ENCODE measurements at regions not wholly inside any gene's neighbourhood (a gene's known extent, or its start where the extent isn't known, plus 50 kb on each side); places are given as distances from the start of the nearest gene placed in this dataset.
"Not testable (repeated sequence)": the region's sequence is repeated elsewhere in the genome, so short reads cannot be mapped to it uniquely, and the experiment has no call there.

DNA sequence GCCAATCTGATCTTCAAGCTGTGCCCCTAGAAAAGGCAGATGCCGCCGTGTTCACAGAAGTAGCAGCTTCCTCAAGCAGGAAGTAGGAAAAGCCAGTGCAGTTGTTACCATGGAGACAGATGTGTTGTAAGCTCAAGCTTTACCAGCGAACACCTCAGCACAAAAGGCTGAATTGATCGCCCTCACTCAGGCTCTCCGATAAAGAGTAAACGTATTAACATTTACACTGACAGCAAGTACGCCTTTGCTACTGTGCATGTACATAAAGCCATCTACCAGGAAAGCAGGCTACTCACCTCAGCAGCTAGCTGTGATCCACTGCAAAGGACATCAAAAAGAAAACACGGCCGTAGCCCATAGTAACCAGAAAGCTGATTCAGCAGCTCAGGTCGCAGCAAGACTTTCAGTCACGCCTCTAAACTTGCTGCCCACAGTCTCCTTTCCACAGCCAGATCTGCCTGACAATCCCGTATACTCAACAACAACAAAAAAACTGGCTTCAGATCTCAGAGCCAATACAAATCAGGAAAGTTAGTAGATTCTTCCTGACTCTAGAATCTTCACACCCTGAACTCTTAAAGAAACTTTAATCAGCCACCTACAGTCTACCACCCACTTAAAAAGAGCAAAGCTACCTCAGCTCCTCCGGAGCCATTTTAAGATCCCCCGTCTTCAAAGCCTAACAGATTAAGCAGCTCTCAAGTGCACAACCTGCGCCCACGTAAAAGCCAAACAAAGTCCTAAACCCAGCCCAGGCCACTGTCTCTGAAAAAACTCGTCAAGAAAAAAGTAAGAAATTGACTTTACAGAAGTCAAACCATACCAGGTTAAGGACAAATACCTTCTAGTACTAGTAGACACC lies 160.0 kb downstream of the DEFB131A start:
- peak in 1 of 2 donors; percentile 10 for DNase-seq (ENCODE audit: low read depth in 2 of 2, low spot score in 1 of 2)

DNA sequence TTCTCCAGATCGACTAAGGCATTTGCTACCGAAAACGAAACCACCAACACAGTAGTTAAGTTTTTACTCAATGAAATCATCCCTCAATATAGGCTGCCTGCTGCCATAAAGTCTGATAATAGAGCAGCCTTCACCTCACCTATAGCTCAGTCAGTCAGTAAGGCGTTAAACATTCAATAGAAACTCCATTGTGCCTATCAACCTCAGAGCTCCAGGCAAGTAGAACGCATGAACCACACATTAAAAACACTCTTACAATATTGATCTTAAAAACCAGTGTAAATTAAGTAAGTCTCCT lies 160.6 kb downstream of the DEFB131A start:
- not testable (repeated sequence) for DNase-seq (ENCODE audit: low read depth in 2 of 2, low spot score in 1 of 2)

DNA sequence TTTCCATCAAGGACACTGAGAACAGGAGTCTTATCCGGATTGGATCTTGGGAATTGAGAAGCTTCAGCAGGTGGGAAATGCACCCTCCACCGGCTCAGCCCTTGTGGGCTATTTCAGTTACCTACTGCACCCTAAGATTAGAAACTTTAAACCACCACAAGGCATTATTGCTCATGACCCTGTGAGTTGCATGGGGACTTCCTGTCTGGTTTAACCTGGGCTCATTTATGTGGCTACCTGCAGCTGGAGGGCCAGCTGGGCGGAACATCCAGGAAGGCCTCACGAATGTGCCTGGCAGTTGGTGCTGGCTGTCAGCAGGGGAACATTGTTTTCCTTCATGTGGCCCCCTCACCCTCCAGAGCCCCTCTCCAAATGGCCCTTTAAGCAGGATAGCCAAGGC lies 164.1 kb downstream of the DEFB131A start:
- no peak for DNase-seq (ENCODE audit: low read depth in 2 of 2, low spot score in 1 of 2)

DNA sequence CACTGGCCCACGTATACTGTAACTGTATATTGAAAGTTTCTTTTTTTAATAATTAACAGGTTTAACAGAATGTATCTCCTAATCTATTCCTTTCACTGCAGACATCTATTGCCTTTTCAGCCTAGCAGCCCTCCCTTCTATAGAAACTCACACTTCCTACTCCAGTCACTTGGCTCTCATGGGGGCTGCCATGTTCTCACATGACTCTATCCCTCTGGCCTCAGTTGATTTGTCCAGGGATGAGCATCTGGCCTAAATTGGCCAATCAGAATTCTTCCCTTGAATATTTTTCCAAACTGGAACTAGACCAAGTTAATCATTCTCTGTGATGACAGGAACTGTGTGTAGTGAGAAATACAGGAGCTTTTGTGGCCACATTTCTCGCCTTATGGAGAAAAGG lies 166.1 kb downstream of the DEFB131A start:
- not testable (repeated sequence) for DNase-seq (ENCODE audit: low read depth in 2 of 2, low spot score in 1 of 2)

DNA sequence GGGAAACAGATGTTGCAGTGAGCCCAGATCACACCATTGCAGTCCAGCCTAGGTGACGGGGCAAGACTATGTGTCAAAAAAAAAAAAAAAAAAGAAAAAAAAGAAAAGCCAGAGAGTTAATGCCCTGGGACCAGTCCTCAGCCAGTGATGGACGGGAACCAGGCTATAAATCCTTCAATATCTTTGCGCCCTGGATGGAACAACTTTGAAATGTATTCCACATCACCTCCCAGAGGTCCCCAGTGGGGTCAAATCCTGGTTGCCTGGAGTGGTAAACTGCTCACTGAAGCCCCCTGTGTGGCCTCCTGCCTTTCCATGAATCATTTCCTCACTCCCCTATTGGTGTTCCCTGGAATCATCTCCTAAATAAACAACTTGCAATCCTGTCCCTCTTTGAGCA lies 166.9 kb downstream of the DEFB131A start:
- DNase-seq (ENCODE audit: low read depth in 2 of 2, low spot score in 1 of 2) = no peak

DNA sequence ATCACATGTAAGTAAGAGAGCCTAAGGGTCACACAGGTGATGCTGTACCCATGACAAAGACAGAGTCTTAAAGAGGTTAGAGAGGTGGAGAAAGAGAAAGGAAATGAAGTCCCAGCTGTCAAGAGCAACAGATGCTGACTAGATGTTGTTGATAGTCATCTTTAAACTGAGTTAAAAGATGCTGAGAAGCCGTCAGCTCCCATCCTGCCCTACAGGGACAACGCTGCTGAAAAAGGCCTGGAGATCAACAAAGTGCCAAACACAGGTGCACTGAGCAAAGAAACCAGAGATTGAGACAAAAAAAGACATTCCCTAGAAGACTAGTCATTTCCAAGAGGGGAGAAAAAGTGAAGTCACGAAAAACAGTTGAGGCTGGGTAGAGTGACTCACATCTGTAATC lies 145.0 kb upstream of the DRD5 start:
- not testable (repeated sequence) for DNase-seq (ENCODE audit: low read depth in 2 of 2, low spot score in 1 of 2)

DNA sequence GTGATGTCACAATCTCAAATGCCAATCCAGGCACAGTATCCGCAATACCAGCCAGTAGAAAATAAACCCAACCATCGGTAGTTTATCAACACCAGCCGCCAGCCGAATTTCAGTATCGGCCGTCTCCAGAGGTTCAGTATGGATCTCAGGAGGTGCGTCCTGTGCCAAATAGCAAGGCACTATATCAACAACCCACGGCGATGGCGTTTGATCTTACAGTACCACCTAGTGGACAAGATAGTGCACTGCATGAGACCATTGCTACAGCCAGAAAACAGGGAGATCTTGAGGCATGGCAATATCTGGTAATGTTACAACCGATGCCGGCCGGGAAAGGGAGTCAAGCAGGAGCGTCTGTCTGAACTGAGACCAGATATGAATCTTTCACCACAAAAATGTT lies 121.8 kb upstream of the DRD5 start:
- not testable (repeated sequence) for DNase-seq (ENCODE audit: low read depth in 2 of 2, low spot score in 1 of 2)

DNA sequence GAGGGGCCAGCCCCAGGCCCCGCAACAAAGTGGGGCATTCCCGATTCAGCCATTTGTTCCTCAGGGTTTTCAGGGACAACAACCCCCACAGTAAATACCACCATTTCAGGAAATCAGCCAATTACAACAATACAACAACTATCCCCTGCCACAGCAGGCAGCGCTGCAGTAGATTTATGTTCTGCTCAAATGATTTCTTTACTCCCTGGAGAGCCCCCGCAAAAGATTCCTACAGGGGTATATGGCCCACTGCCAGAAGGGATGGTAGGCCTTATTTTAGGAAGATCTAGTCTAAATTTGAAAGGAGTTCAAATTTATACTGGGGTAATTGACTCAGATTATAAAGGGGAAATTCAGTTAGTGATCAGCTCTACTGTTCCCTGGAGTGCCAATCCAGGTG lies 120.5 kb upstream of the DRD5 start:
- not testable (repeated sequence) for DNase-seq (ENCODE audit: low read depth in 2 of 2, low spot score in 1 of 2)

DNA sequence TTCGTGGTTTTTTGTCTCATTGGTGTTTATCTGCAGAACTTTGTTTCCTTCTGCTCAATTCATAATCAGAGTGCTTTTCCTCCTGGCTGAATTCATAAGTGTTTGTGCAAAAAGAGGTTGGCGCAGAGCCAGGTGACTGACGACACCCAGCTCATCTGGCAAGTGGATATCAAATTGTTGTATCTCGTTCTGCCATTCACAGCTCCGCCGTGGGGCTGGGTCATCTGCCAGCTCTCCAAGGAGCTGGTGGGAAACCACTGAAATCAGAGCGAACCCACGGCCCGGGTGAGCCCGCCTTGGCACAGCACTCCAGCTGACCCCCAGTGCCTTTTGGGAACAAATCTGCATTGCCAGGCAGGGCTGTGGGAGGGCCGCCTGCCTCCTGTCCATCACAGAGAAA lies 110.7 kb upstream of the DRD5 start:
- not testable (repeated sequence) for DNase-seq (ENCODE audit: low read depth in 2 of 2, low spot score in 1 of 2)

DNA sequence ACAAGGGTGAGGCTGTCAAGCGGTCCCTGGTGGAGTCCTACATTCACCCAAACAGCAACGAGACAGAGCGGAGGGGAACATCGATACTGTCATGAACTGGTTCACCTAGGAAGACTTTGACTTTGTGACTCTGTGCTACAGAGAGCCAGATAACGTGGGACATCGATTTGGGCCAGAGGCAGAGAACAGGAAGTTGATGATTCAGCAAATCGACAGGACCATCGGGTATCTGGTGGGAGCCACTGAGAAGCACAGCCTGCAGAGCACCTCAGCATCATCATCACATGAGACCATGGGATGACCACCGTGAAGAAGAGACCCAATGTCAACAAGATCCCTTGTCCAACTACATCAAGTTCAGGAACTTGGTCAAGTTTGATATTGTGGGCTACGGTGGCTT lies 104.1 kb upstream of the DRD5 start:
- not testable (repeated sequence) for DNase-seq (ENCODE audit: low read depth in 2 of 2, low spot score in 1 of 2)

DNA sequence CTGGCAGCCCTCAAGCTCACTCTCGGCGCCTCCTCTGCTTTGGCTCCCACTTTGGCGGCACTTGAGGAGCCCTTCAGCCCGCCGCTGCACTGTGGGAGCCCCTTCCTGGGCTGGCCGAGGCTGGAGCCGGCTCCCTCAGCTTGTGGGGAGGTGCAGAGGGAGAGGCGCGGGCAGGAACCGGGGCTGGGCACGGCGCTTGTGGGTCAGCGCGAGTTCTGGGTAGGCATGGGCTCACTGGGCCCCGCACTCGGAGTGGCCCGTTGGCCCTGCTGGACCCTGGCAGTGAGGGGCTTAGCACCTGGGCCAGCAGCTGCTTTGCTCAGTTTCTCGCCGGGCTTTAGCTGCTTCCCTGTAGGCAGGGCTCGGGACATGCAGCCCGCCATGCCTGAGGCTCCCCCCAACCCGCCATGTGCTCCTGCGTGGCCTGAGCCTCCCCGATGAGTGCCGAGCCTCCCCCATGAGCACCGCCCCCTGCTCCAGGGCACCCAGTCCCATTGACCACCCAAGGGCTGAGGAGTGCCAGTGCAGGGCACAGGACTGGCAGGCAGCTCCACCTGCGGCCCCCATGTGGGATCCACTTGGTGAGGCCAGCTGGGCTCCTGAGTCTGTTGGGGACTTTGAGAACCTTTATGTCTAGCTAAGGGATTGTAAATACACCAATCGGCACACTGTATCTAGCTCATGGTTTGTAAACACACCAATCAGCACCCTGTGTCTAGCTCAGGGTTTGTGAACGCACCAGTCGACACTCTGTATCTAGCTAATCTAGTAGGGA lies 101.5 kb upstream of the DRD5 start:
- DNase-seq (ENCODE audit: low read depth in 2 of 2, low spot score in 1 of 2) = no peak

DNA sequence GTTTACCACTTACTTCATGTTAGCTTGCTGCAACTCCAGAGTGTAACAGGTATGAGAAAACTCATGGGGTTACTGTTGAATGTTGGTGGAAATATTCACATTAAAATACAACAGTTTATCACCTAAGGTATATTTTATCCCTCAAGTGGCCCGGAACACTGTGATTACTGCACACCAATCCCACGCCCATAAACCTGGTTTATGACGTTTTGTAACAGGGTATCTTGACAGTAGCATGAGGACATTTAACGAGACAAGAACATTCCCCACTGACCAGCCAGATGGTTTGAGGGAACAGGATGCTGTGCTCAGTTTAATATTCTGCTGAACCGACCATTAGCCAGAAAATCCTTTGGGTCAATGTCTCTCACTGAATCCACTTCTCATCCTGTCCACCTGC lies 98.3 kb upstream of the DRD5 start:
- not testable (repeated sequence) for DNase-seq (ENCODE audit: low read depth in 2 of 2, low spot score in 1 of 2)

DNA sequence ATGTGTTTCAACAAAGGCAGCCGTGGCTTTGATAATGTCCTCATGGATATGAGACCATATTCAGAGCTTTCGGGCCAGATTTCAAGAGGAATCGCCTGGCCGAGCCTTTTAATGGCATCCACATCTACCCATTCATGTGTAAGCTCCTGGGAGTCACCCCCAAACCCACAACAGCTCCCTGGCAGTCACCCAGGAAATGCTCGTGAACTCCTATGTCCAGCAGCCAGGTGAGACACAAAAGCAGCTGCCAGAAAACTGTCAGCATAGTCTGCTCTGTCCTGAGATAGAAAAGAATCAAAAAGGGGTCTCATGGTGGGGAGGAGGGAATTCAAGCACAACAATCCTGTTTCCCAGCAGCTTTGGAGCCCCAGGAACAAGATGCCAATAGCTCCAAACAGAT lies 96.4 kb upstream of the DRD5 start:
- DNase-seq (ENCODE audit: low read depth in 2 of 2, low spot score in 1 of 2) = not testable (repeated sequence)

DNA sequence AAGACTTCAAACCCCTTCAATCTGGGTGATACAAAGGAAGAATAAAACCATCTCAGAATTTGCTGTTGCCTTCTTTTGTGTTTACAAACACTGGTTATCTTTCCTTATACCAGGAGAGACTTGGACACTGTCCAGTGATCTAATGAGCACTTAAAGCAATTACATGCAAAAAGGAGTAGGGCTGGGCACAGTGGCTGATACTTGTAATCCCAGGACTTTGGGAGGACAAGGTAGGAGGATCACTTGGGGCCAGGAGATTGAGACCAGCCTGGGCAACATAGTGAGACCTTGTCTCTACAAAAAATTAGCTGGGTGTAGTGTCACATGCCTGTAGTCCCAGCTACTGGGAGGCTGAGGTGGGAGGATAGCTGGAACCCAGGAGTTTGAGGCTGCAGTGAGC lies 95.7 kb upstream of the DRD5 start:
- DNase-seq (ENCODE audit: low read depth in 2 of 2, low spot score in 1 of 2) = no peak

DNA sequence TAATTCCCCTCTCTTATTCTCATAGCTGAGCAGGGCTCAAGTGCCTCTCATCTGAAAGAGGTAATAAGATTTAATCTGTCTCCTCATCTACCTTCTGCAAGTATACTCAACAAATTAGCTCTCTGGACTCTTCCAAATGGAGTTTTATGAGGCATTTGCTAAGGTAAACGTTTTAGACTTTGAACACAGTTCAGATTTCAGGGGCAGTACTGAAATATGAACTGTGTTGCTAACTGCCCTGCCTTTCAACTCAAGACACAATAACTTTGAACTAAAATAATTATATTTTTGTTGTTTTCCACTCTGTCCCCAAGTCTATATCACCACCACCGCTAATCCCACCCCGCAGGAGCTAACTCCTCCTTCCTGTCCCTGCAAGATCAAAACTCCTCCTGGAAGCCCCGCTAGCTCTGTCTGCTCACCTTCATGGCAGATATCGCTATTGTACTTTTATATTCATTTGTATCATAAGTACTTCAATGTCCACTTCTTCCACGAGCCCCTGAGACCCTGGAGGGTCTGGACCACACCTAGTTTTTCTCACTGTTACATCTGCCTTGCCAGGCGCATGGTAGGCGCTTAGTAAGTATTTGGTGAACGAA lies 90.7 kb upstream of the DRD5 start:
- DNase-seq (ENCODE audit: low read depth in 2 of 2, low spot score in 1 of 2) = not testable (repeated sequence)

DNA sequence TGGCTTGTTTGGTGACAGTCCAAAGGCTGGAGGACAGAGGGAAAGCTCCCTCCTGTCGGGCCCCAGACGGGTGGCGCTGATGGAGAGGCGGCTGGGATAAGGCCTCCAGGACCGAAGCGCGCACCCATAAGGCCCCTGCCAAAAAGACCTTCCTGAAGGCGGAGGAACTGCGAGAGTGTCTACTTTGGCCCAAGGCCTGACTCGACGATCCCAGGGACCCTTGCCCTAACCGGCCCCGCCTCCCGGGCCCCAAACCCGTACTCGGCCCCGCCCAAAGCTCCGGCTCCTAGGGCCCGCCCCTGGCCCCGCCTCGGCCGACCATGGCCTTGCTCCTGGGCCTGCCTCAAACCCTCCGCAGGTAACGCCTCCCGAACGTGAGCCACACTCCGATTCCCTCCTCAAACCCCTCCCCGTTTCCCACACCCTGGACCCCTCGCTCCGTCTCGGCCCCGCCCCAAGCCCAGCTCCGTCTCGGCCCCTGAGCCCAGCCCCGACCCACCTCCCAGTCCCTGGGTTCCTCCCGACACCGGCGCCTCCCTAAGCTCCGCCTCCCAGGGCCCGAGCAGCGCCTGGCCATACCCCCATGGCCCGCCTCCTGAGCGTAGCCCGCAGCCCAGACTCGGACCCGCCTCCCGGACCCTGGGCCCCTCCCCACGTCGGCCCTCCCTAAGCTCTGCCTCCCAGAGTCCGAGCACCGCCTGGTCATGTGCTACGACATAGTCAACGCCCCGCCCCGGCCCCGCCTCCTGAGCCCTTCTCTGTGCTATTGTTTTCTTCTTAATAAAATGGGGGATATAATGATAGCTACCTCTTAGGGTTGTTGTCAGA lies 90.0 kb upstream of the DRD5 start:
- DNase-seq (ENCODE audit: low read depth in 2 of 2, low spot score in 1 of 2) = peak; percentile 67 to 81

DNA sequence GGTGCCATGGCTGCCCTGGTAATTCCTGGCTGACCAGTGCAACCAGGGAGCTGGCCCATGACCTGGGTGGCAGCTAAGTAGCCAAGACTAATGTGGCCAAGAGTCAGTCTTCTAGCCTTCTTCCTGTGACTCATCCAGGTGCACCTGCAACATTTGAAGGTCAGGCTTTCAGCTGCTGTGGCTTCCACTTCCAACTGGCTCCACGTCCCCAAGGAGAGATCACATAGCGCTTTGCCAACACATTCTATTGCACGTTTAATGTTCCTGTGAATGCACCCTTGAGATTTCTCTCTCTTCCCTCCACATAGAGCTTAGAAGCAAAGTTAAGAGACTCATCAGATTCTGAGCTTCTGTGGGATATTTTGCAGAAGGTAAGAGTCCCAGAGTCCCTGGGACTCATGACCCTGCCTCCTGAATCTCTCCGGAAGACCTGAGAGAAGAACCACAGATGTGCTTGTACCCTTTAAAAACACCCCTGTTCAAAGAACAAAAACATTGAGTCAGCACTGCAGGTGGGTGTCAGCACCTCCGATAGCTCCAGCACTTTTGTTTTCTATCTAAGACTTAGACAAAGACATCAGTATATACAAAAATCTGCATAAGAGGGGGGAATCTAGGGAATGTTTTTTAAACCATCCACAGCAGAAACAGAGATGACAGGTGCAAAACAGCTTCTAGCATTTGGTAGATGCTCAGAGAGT lies 88.5 kb upstream of the DRD5 start:
- not testable (repeated sequence) for DNase-seq (ENCODE audit: low read depth in 2 of 2, low spot score in 1 of 2)

DNA sequence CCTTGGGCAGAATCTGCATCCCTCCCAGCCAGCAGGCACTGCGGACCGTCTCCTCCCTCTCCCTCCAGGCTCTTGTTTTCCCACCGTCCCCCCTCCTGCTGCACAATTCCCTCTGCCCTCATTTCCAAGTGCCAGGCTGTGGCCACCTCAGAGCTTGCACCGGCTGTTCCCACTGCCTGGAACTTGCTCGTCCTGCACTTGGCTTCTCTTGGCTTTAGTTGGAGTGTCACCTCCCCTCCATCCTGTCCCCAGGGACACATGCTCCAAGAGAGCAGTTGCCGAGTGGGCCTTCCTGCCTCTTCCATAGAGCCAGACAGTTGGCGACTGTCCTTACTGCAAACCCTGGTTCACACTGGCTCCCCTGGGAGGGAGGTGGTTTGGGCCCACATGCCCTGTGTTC lies 87.0 kb upstream of the DRD5 start:
- DNase-seq (ENCODE audit: low read depth in 2 of 2, low spot score in 1 of 2) = not testable (repeated sequence)

DNA sequence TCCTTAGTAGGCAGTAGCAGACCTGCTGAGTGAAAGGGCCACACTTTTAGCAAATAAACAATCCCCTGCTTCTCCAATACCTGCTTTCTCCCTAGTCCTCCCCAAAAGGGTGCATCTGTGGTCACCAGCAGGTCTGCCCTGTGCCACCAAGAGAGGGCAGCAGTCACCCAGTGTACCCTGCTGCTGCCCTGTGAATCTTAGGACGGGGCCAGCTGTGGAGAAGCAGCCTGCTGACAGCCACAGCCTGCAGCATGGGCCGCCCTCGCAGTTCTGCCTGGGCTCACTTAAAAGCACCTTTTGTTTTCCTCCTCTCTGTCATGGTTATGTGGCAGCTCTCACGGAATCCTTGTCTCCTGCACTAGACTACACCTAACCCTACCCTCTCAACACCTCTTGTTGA lies 85.4 kb upstream of the DRD5 start:
- not testable (repeated sequence) for DNase-seq (ENCODE audit: low read depth in 2 of 2, low spot score in 1 of 2)

DNA sequence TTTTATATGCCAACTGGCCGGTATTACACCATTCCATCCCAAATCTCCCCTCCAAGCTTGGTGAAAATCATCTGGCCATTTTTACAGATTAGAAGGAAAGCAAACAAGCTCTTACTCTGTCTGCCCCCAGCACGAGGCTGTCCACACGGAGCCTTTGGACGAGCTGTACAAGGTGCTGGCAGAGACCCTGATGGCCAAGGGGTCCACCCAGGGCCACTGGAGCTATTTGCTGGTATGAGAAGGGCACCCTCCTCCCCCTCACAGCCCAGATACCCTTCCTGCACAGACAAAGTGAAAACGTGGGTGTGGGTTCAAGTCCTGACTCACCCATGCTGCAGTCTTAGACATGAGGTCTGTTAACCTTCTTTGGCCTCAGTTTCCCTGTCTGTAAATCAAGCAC lies 84.9 kb upstream of the DRD5 start:
- DNase-seq (ENCODE audit: low read depth in 2 of 2, low spot score in 1 of 2) = not testable (repeated sequence)

DNA sequence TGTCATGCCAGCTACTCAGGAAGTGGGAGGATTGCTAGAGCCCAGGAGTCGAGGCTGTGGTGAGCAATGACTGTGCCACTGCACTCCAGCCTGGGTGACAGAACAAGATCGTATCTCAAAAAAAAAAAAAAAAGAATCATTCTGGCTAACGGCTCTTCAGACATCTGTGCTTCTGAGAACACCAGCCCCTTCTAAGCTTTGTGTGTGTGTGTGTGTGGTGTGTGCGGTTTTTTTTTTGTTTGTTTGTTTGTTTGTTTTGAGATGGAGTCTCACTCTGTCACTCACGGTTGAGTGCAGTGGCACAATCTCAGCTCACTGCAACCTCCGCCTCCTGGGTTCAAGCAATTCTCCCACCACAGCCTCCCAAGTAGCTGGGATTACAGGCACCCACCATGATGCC lies 79.4 kb upstream of the DRD5 start:
- DNase-seq (ENCODE audit: low read depth in 2 of 2, low spot score in 1 of 2) = not testable (repeated sequence)
